ENCODE measurements at regions not wholly inside any gene's neighbourhood (a gene's known extent, or its start where the extent isn't known, plus 50 kb on each side); places are given as distances from the start of the nearest gene placed in this dataset.

DNA sequence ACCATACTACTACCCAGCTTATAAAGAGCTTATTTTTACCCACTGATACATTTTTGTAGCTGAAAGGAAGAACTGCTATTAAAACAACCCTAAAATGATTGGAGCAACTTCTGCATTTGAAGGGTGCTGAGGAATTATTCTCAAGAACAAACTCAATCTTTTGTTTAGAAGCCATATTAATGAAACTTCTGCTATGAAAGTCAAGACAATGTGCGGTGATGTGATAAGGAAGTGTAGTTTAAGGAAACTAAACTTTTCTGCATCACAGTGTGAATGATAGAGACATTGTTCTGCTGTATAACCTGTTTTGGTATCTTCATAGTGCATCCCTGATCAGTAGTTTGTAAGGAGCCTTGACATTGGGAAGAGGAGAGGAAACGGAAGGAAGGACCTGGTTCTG, 408.5 kb downstream of the TMEM38B start:
- Histone ChIP-seq H3K27ac (ENCODE audit: insufficient read length, low read depth, low read length) (no peak overlapping the region), H2AK5ac (ENCODE audit: insufficient read length, low read length) (no peak overlapping the region), H2AFZ (ENCODE audit: low read length) (no peak overlapping the region), H2BK15ac (ENCODE audit: low read depth, low read length) (no peak overlapping the region), H3K27me3 (ENCODE audit: insufficient read depth, low read length) (no peaks in the 10 kb centered on the region), H3T11ph (ENCODE audit: low read length) (no peak overlapping the region), H2BK120ac (ENCODE audit: low read depth, low read length, poor library complexity, severe bottlenecking) (no peak overlapping the region), H3K4ac (ENCODE audit: low read depth, low read length) (no peak overlapping the region), H3K23me2 (ENCODE audit: insufficient read length, low read depth, low read length, poor library complexity, severe bottlenecking) (no peaks in the 10 kb centered on the region), H3K9ac (ENCODE audit: extremely low read depth, insufficient read length, low read length) (no peak overlapping the region), H3K4me2 (ENCODE audit: insufficient read depth, insufficient read length, low read length) (no peak overlapping the region), H2BK12ac (ENCODE audit: insufficient read length, low read depth, low read length) (no peak overlapping the region), H3K56ac (ENCODE audit: insufficient read length, low read depth, low read length) (no peak overlapping the region), H2BK5ac (ENCODE audit: insufficient read length, low read length) (no peak overlapping the region), H3K18ac (ENCODE audit: insufficient read length, low read depth, low read length) (no peak overlapping the region), H3K4me1 (ENCODE audit: insufficient read depth, low read length) (no peaks in the 10 kb centered on the region), H3K79me1 (ENCODE audit: insufficient read depth, low read depth, low read length, poor library complexity, severe bottlenecking) (no peaks in the 10 kb centered on the region), H3K14ac (ENCODE audit: insufficient read depth, low read length) (no peak overlapping the region), H3K23ac (ENCODE audit: insufficient read length, low read depth, low read length) (no peak overlapping the region), H4K91ac (ENCODE audit: insufficient read length, low read depth, low read length) (no peak overlapping the region), H2BK20ac (ENCODE audit: low read depth, low read length, poor library complexity, severe bottlenecking) (no peak overlapping the region), H4K8ac (replicated peaks; ENCODE audit: insufficient read length, low read depth, low read length) (no peak overlapping the region), H4K5ac (ENCODE audit: insufficient read length, low read depth, low read length) (no peak overlapping the region), H3K79me2 (ENCODE audit: insufficient read depth, low read length) (no peaks in the 10 kb centered on the region), H3K9me3 (ENCODE audit: control insufficient read depth, low read depth, low read length) (no peaks in the 10 kb centered on the region), H4K20me1 (ENCODE audit: control insufficient read depth, insufficient read depth, insufficient read length) (no peaks in the 10 kb centered on the region)
- TF ChIP-seq CTCF (conservative IDR thresholded peaks at IDR 0.05) = no peak
- Mint-ChIP-seq H3K27me3 (ENCODE audit: low read depth) (no peaks in the 10 kb centered on the region), H3K9me3 (no peaks in the 10 kb centered on the region; a peak in 1 of 5 replicates), H3K4me1 (no peaks in the 10 kb centered on the region), H3K36me3 (ENCODE audit: insufficient read depth in 1 of 3, low read depth in 3 of 3) (no peaks in the 10 kb centered on the region; a peak in 1 of 7 replicates), H3K4me3 (no peak overlapping the region), H3K27ac (no peak overlapping the region; a peak in 1 of 7 replicates)
- no peak for DNase-seq
- no CpG with 5 or more reads among the region's 2 CpGs for WGBS (ENCODE audit: extremely low coverage, insufficient read length, low lambda C conversion rate)

All from H9 (cell line).